ENCODE measurements at regions not wholly inside any gene's neighbourhood (a gene's known extent, or its start where the extent isn't known, plus 50 kb on each side); places are given as distances from the start of the nearest gene placed in this dataset.

DNA sequence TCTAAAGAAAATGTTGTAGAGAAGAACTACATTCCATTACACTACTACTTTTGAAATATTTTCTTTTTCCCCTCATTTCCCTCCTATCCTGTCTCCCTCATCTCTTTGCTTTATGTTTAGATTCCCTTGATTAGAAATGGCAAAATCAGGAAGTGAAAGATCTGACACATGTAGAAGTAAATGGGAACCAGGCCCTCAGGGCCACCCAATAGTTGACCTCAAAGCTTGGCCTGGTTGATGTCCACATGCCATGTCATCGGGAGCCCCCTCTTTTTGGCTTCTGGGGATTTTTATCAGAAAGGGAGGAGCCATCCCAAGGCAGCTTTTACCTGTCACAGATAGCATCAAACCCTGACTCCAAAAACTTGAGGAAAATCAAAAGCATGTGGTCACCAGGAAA is 168.3 kb upstream of the ECI2 start:
- DNase-seq (ENCODE audit: low read depth in 2 of 2): no peak

DNA sequence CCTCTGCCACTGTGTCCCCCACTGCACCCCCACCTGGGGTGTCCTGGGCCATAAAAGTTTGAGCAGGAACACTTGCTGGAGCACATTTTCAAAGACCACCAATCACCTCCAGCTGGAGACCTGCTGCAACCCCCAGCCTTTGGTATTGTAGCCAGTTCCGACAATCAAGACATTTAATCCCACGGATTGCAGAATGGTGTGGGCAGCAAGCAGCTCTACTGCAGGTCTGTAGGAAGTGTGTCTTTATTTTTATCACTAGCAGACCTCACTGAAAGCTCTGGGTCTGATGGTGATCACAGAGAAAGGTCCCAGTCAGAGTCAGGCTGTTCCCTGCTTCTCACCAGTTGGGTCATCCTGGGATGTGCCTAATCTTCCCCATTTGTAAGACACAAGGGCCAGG is 167.1 kb upstream of the ECI2 start:
- DNase-seq (ENCODE audit: low read depth in 2 of 2): no peak

DNA sequence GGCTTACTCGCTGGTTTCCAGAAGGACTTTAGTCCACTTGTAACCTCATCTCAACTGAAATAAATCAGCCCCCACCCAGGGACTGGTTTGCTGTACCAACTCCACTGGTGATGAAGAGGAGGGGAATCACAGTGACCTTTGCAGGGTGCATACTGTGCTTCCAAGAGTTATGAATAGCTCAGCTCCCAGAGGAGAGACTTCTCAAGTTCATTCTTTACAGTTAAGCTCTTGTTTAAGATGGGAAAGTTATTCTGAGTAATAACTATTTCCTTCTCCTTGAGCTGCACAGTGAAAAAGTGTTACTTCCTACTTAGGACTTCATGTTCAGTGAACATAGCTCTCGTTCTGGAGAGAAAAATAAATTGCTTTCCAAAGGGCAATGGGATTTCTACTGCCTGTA is 166.5 kb upstream of the ECI2 start:
- no peak for DNase-seq (ENCODE audit: low read depth in 2 of 2)

DNA sequence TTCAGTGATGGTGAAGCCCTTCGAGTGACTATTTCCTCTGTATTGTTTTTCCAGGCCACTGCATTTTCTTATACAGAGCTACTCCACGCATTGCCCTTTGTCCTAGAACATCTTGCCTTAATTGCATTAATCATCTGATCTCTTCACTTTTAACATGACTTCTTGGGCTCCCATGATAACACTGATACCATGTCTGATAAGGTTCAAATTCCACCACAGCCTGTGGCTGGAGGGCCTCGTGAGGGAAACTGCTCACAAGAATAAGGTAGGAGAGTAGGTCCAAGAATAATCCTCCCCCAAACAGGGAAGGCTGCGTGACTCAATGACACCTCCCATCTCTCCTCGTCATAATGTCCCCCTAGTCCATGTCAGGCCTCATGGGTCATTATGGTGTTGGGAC is 165.5 kb upstream of the ECI2 start:
- DNase-seq (ENCODE audit: low read depth in 2 of 2): no peak

DNA sequence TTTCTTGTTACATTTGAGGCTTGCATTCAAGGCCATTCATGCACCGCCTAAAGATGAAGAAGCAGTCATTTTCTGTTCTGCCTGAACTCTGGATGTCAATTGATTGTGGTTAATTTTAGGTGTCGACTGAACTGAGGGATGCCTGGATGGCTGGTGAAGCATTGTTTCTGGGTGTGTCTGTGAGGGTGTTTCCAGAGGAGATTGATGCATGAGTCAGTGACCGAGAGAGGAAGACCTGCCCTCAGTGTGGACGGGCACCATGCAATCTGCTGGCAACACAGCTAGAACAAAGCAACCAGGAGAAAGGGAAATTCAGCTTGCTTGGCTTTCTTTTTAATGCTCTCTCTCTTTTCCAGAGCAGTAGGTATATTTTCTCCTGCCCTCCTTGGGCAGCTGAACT is 164.1 kb upstream of the ECI2 start:
- peak in 1 of 2 donors; percentile 40 for DNase-seq (ENCODE audit: low read depth in 2 of 2)

DNA sequence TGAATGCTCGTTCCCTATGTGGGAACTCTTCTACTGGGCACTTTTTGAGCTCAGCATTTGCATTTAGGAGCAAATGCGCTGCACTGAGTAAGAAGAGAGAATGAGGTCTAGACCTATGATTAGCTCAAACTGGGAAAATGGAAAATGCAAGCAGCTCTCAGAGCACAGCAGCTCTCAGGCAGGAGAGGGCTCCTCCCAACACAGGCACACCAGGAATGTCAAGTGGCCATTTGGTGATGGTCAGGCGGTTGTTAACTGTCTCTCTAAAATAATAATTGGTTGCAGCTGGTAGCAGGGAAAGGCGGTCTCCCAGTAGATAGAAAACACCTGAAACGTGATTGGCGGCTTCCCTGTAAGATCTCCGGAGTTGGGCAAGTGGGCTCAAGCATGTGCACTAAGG is 162.0 kb upstream of the ECI2 start:
- no peak for DNase-seq (ENCODE audit: low read depth in 2 of 2)

DNA sequence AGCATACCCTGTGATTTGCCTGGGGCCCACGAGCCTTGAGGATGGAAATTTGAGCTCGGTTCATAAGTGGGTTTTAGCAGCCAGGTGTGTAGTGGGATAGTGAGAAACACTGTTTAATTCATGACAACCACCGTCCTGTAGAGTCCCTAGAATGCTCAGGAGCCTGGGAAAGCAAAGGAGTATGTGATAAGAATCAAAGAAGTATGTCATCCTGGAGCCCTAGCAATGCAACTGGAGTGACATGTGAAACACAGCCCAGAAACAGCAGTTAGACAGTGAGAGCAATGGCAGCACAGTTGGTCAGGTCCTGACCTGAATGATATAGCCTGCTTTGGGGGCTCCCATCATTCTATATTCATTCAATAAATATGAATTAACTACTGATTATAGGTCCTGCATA is 161.2 kb upstream of the ECI2 start:
- DNase-seq (ENCODE audit: low read depth in 2 of 2): no peak

DNA sequence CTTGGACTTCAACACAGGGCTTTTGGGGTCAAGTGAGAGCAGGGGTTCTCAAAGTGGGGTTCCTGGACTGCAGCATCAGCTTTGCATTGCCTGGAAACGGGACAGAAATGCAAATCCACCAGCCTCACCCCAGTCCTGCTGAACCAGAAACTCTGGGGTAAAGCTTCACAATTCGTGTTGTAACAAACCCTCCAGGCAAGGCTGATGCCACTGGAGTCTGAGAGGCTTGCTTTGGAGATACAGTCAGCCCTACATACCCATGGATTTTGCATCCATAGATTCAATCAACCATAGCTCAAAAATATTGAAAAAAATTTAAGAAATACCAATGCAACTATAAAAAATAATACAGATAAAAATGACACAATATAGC is 160.4 kb upstream of the ECI2 start:
- DNase-seq (ENCODE audit: low read depth in 2 of 2): no peak

DNA sequence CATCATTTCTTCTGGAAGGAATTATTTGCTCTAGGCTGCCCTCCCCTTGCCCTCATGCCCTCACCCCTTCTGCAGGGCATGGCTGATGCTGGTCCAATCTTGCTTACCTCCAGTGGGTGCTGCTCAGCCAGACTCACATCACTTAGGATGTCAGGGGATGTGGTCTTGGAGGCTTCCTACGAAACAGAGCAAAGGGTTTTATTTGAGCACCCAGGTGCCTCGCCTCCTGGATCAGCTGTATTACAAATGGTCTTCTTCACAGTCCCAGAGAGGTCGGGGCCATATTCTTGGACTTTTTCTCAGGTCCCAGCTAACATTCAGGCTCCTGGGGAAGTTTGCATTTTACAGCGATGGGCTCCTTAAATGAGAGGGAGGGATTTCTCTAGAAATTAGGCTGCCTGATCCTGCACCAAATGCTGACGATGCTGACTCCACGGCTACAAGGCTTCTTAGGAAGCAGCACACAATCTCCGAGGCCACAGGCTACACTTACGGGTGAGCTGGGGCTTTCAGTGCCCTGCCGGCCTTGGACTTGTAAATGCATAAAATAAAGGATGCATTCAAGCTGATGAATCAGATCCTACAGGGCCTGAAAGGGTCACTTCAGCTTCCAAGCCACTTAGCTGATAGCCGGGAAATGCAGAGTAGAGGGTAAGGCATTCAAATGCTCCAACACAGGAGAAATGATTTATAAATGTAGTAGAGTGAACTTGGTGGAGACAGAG is 159.8 kb upstream of the ECI2 start:
- DNase-seq (ENCODE audit: low read depth in 2 of 2): no peak

DNA sequence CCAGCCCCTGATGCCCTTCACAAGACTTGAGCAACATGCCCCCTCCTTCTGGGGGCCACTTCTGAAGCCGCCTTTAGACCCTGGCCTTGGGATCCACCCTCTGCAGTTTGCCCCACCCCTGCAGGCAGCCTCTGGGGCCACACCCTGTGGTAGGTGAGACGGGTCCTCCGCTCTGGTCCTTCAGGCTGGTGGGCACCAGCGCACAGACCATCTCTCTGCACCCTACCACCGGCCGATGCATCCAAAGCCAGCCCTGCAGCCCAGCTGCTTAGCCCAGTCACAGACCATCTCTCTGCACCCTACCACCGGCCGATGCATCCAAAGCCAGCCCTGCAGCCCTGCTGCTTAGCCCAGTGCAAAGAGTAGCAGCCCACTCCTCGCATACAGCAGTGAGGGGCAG is 159.3 kb upstream of the ECI2 start:
- no peak for DNase-seq (ENCODE audit: low read depth in 2 of 2)

DNA sequence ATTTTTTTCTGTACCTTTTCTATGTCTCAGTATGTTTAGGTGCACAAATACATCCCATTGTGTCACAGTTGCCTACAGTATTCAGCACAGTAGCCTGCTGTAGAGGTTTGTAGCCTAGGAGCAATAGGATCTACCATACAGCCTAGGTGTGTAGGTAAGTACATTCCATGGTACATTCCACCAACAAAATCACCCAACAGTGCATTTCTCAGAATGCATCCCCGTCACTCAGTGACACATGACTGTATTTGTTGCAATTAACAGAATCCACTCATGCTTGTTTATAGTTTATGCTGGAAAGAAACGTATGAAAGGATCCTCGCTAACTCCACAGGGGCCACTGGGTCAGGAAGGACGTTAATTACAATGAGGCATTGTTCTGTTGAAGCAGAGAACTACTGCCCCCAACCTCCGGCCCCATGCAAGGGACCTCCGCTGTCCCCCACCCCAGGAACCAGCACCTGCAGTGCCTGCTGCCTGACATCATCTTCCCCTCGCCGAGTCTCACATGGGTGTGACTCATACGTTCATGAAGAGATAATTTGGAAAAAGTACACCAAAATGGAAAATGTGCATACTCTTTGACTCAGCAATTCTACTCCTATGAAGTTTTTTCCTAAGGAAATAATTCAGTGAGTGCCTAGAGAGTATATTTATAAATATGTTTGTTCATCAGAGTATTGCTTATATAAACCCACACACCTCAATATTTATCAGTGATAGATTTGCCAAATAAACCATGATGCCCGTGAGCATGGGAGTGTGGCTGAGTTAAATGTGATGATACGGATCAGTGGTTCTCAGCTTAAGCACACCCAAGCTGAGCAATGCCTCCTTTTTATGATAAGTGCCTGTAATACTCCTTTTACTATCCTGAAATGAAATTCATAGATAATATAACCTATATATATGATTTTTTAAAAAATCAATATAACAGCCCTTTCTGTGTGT is 156.4 kb upstream of the ECI2 start:
- peak; percentile 88 to 90 for DNase-seq (ENCODE audit: low read depth in 2 of 2)

DNA sequence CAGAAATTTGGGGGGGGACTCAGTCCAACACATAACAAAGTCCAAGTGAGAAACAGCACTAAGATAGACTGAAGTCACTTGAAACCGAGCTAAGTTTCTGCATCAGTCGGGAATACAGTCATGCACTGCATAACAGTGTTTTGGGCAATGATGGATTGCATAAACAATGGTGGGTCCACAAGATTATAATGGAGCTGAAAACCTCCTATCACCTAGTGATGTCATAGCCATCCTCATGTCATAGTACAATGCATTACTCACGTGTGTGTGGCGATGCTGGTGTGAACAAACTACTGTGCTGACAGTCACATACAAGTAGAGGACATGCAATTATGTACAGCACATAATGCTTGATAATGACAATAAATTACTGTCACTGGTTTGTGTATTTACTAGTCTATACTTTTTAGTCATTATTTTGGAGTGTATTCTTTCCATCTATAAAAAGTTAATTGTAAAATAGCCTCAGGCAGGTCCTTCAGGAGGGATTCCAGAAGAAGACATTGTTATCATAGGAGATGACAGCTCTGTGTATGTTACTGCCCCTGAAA is 154.5 kb upstream of the ECI2 start:
- no peak for DNase-seq (ENCODE audit: low read depth in 2 of 2)

DNA sequence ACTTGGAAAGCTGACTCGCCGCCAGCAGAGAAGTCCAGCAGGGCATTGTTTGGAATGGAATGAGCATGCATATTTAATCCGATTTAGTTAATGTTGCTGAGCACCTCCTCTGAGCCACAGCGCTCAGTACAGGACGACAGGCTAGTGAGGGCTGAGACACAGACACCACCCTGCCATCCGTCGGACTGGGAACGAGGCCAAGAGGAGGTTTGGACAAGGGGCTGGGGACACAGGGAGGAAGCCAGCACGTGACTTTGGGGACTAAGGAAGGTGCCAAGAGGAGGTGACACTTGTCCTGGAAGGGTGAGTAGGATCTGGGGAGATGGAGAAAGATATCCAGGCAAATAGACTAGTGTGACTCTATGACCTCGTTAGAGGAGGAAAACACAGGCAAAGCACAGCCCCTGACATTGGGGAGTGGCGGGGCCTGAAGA is 152.5 kb upstream of the ECI2 start:
- DNase-seq (ENCODE audit: low read depth in 2 of 2): no peak

DNA sequence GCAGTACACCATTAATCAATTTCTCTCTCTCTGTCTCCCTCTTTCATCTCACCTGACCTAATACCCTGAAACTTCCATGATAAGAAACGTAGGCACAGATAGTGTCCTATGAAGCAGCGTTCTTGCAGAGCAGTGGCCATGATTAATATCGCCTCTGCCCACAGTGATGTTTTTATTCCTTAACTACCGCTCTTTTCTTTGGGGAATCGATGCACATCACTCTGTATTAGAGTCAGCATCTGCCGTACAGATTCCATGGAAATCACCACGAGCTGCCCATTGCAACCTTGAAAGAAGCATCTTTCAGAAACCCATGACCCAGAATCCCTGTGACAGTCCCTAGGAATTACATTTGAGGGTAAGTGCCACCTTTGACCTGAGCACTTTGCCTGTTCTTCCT is 152.0 kb upstream of the ECI2 start:
- DNase-seq (ENCODE audit: low read depth in 2 of 2): no peak

DNA sequence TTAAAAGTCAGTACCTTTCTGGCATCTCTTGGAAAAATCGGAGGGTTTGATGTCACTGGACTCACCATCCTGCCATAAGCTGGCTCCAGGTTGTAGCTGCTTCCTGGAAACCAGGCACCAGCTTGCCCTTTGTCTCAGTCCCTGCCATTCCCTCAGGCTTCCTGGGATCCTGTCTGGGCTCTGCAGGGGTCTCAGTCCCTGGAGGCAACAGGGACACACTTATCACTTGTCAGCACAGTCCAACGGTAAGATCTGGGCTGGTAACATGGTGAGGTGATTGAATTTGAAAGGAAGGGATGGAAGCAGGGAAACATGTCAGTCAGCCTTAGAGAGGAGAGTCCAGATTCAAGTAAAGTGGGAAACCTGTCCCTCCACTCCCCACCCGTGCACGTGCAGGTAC is 147.6 kb upstream of the ECI2 start:
- DNase-seq (ENCODE audit: low read depth in 2 of 2): no peak

DNA sequence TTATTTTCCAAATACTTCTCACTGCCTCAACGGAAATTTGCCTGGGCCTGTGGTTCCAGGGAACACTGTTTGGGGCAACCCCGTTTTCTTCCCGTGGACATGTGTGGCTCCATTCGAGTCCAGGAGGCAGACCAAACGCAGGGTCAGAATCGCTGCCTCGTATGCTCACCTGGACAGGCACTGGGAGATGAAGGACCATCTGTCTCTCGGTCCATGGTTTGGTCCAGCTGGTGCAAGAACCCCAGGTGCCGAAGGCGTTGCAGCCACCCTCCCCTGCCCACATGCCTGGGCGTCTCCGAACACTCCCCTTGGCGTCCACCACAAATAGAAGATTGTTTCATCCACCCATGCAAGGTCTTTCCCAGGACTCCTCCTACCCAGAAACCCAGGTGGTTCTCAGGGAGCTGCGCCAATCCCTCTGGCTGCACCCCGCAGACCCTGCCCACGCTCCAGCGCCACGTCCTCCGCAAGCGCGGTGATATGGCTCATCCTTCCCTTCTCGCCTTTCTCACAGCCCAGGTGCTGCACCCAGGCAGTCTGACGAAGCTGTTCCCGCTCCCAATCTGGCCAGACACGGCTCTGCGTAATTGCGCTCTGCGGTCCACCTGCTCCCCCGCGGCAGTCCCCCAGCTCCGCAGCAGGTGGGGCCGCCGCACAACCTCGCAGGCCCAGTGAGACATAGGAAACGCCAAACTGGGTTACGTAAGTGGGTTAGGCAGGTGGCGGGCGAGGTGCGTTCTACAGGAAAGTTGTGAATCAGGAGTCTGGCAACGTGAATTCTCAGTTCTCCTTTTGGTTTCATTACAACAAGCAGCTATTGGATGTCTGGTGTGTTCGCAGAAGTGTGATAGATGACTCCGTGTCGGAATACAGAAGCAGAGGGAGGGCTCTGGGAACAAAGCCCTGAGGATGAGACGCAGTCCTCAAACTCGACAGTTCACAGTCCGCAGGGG is 146.2 kb upstream of the ECI2 start:
- DNase-seq (ENCODE audit: low read depth in 2 of 2): peak; percentile 54 to 72

DNA sequence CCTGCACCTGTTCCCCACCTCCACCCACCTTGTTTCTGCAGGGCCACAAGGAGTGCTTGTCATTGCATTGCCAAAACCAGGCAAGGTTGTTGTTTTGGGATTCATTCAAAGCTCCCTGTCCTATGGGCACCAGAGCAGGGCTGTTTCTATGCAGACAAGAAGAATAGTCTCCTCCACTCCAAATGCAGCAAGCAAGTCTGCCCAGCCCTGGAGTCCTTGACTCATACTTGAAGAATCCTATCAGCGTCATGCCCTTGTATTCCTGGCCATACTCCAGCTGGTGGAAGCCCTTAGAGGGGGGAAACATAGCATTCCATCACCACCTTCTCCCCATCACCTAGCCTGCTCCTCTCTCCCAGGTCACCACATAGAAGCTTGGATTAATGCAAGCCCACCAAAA is 145.3 kb upstream of the ECI2 start:
- DNase-seq (ENCODE audit: low read depth in 2 of 2): peak in 1 of 2 donors; percentile 55

DNA sequence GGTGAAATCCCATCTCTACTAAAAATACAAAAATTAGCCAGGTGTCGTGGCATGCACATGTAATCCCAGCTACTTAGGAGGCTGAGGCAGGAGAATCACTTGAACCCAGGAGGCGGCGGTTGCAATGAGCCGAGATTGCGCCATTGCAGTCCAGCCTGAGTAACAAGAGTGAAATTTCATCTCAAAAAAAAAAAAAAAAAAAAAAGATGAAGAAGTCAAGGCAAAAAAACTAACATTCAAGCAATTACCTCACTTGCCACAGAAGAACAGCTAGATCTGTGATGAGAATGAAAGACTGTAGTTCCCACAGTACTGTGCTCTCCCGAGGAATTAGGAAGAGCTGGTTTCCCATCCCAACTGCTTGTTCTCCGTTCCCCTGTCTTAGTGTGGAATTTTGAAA is 144.7 kb upstream of the ECI2 start:
- DNase-seq (ENCODE audit: low read depth in 2 of 2): no peak

DNA sequence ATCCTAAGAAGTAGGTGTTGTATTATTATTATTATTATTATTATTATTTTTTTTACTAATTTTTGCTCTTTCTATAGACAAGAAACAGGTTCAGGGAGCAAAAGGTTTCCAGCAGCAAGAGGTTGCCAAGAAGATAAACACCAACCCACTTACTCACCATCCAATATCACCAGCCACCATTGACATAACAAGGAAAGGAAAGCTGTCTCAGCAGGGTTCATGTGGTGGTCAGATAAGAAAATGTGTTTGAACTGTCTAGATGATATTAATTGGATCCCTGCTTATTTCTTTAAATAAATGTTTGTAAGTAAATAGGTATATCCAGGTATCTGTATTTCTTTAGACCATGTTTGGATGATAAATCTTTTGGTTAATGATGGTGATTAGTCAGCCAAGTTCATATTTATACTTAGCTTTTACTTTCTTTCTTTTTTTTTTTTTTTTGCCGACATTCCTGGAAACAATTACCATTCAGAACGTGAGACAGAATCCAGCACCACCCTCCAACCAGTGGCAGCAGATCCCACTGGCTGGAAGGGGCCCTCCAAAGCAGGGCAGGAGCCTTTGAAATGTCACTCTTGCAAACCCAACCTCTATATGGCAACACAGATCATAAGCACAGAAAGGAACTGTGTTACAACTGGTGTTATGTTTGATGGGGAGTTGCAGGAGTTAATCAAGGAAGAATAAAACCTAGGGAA is 139.2 kb upstream of the ECI2 start:
- peak in 1 of 2 donors; percentile 78 for DNase-seq (ENCODE audit: low read depth in 2 of 2)

DNA sequence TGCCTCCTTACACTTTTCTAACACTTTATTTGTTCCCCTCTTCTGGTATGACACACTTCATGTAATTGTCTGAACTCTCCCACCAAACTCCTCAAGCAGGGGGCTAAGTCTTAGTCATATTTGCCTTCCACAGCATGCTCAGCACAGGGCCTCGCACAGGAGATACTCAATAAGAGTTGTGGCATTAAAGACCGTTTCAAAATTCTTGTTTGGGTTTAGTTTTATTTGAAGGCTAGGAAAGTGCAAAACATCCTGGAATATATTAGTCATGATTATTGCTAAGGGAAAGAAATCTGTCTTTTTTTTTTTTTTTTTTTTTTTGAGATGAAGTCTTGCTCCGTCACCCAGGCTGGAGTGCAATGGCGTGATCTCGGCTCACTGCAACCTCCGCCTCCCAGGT is 137.6 kb upstream of the ECI2 start:
- DNase-seq (ENCODE audit: low read depth in 2 of 2): no peak

Measured in dermis microvascular lymphatic vessel endothelial cell (primary cell).